ENCODE measurements at regions not wholly inside any gene's neighbourhood (a gene's known extent, or its start where the extent isn't known, plus 50 kb on each side); places are given as distances from the start of the nearest gene placed in this dataset.
A peak's percentile ranks its signal among the peaks of the same experiment; 100 is the strongest.

- Histone ChIP-seq H3K27ac (ENCODE audit: low read depth, low read length) (no peak overlapping the region), H3K79me2 (ENCODE audit: control insufficient read depth, insufficient read depth, low read length, unreplicated experiment) (no peaks in the 10 kb centered on the region), H2AFZ (ENCODE audit: low read length, unreplicated experiment) (no peak overlapping the region), H3K4me1 (ENCODE audit: control insufficient read depth, insufficient read depth, low read length, unreplicated experiment) (peaks cover 30% of the 10 kb centered on the region), H3K36me3 (ENCODE audit: insufficient read depth, low read length) (no peaks in the 10 kb centered on the region), H3K4me3 (ENCODE audit: low read depth, low read length) (no peak overlapping the region), H3K27me3 (ENCODE audit: insufficient read depth, low read length) (no peaks in the 10 kb centered on the region)
These were observed 50.7 kb upstream of the SPATA12 start for GRCh38 chr3:57009802-57010201.

- Histone ChIP-seq H3K36me3 (ENCODE audit: insufficient read depth, low read length) (no peaks in the 10 kb centered on the region), H3K79me2 (ENCODE audit: control insufficient read depth, insufficient read depth, low read length, unreplicated experiment) (no peaks in the 10 kb centered on the region), H3K4me1 (ENCODE audit: control insufficient read depth, insufficient read depth, low read length, unreplicated experiment) (peaks cover 30% of the 10 kb centered on the region), H3K27ac (ENCODE audit: low read depth, low read length) (no peak overlapping the region), H3K27me3 (ENCODE audit: insufficient read depth, low read length) (no peaks in the 10 kb centered on the region), H3K4me3 (ENCODE audit: low read depth, low read length) (no peak overlapping the region), H2AFZ (ENCODE audit: low read length, unreplicated experiment) (no peak overlapping the region)
These were observed 51.1 kb upstream of the SPATA12 start for GRCh38 chr3:57009367-57009766.

- H3K4me1 ChIP-seq (ENCODE audit: control insufficient read depth, insufficient read depth, low read length, unreplicated experiment) = peaks cover 30% of the 10 kb centered on the region
- H3K27ac ChIP-seq (ENCODE audit: low read depth, low read length) = peak overlapping the region; percentile 75
- peak overlapping the region; percentile 34 for H2AFZ ChIP-seq (ENCODE audit: low read length, unreplicated experiment)
- H3K4me3 ChIP-seq (ENCODE audit: low read depth, low read length) = peak overlapping the region; percentile 51
- H3K27me3 ChIP-seq (ENCODE audit: insufficient read depth, low read length) = no peaks in the 10 kb centered on the region
- no peaks in the 10 kb centered on the region for H3K79me2 ChIP-seq (ENCODE audit: control insufficient read depth, insufficient read depth, low read length, unreplicated experiment)
- no peaks in the 10 kb centered on the region for H3K36me3 ChIP-seq (ENCODE audit: insufficient read depth, low read length)
These were observed 52.7 kb upstream of the SPATA12 start for GRCh38 chr3:57007521-57008460.

- H3K27ac ChIP-seq (ENCODE audit: low read depth, low read length) = peak overlapping the region; percentile 75
- peak overlapping the region; percentile 51 for H3K4me3 ChIP-seq (ENCODE audit: low read depth, low read length)
- peaks cover 30% of the 10 kb centered on the region for H3K4me1 ChIP-seq (ENCODE audit: control insufficient read depth, insufficient read depth, low read length, unreplicated experiment)
- no peaks in the 10 kb centered on the region for H3K36me3 ChIP-seq (ENCODE audit: insufficient read depth, low read length)
- H3K27me3 ChIP-seq (ENCODE audit: insufficient read depth, low read length) = no peaks in the 10 kb centered on the region
- no peaks in the 10 kb centered on the region for H3K79me2 ChIP-seq (ENCODE audit: control insufficient read depth, insufficient read depth, low read length, unreplicated experiment)
- peak overlapping the region; percentile 34 for H2AFZ ChIP-seq (ENCODE audit: low read length, unreplicated experiment)
These were observed 53.5 kb upstream of the SPATA12 start for GRCh38 chr3:57006949-57007419.

GRCh38 chr3:57006179-57006657, 54.2 kb upstream of the SPATA12 start:
- H2AFZ ChIP-seq (ENCODE audit: low read length, unreplicated experiment) = no peak overlapping the region
- H3K27me3 ChIP-seq (ENCODE audit: insufficient read depth, low read length) = no peaks in the 10 kb centered on the region
- H3K36me3 ChIP-seq (ENCODE audit: insufficient read depth, low read length) = no peaks in the 10 kb centered on the region
- no peaks in the 10 kb centered on the region for H3K79me2 ChIP-seq (ENCODE audit: control insufficient read depth, insufficient read depth, low read length, unreplicated experiment)
- H3K4me3 ChIP-seq (ENCODE audit: low read depth, low read length) = no peak overlapping the region
- no peak overlapping the region for H3K27ac ChIP-seq (ENCODE audit: low read depth, low read length)
- H3K4me1 ChIP-seq (ENCODE audit: control insufficient read depth, insufficient read depth, low read length, unreplicated experiment) = peaks cover 30% of the 10 kb centered on the region

GRCh38 chr3:57004229-57004628, 56.2 kb upstream of the SPATA12 start:
- Histone ChIP-seq H3K27me3 (ENCODE audit: insufficient read depth, low read length) (no peaks in the 10 kb centered on the region), H3K79me2 (ENCODE audit: control insufficient read depth, insufficient read depth, low read length, unreplicated experiment) (no peaks in the 10 kb centered on the region), H3K4me1 (ENCODE audit: control insufficient read depth, insufficient read depth, low read length, unreplicated experiment) (peaks cover 30% of the 10 kb centered on the region), H2AFZ (ENCODE audit: low read length, unreplicated experiment) (no peak overlapping the region), H3K27ac (ENCODE audit: low read depth, low read length) (no peak overlapping the region), H3K4me3 (ENCODE audit: low read depth, low read length) (no peak overlapping the region), H3K36me3 (ENCODE audit: insufficient read depth, low read length) (no peaks in the 10 kb centered on the region)

GRCh38 chr3:57003676-57004075, 56.8 kb upstream of the SPATA12 start:
- H3K27me3 ChIP-seq (ENCODE audit: insufficient read depth, low read length) = no peaks in the 10 kb centered on the region
- H3K36me3 ChIP-seq (ENCODE audit: insufficient read depth, low read length) = no peaks in the 10 kb centered on the region
- no peaks in the 10 kb centered on the region for H3K79me2 ChIP-seq (ENCODE audit: control insufficient read depth, insufficient read depth, low read length, unreplicated experiment)

GRCh38 chr3:57001356-57001755, 59.1 kb upstream of the SPATA12 start:
- Histone ChIP-seq H3K27ac (ENCODE audit: low read depth, low read length) (no peak overlapping the region), H3K36me3 (ENCODE audit: insufficient read depth, low read length) (no peaks in the 10 kb centered on the region), H3K4me1 (ENCODE audit: control insufficient read depth, insufficient read depth, low read length, unreplicated experiment) (peaks cover 7% of the 10 kb centered on the region), H2AFZ (ENCODE audit: low read length, unreplicated experiment) (no peak overlapping the region), H3K27me3 (ENCODE audit: insufficient read depth, low read length) (no peaks in the 10 kb centered on the region), H3K4me3 (ENCODE audit: low read depth, low read length) (no peak overlapping the region), H3K79me2 (ENCODE audit: control insufficient read depth, insufficient read depth, low read length, unreplicated experiment) (no peaks in the 10 kb centered on the region)

More at GRCh38 chr3:57003676-57004075, 56.8 kb upstream of the SPATA12 start:
- Histone ChIP-seq H2AFZ (ENCODE audit: low read length, unreplicated experiment) (no peak overlapping the region), H3K4me3 (ENCODE audit: low read depth, low read length) (no peak overlapping the region), H3K4me1 (ENCODE audit: control insufficient read depth, insufficient read depth, low read length, unreplicated experiment) (peaks cover 26% of the 10 kb centered on the region), H3K27ac (ENCODE audit: low read depth, low read length) (no peak overlapping the region)

- Histone ChIP-seq H3K27ac (ENCODE audit: low read depth, low read length) (no peak overlapping the region), H3K79me2 (ENCODE audit: control insufficient read depth, insufficient read depth, low read length, unreplicated experiment) (no peaks in the 10 kb centered on the region), H3K27me3 (ENCODE audit: insufficient read depth, low read length) (no peaks in the 10 kb centered on the region), H3K4me3 (ENCODE audit: low read depth, low read length) (no peak overlapping the region), H3K36me3 (ENCODE audit: insufficient read depth, low read length) (no peaks in the 10 kb centered on the region), H2AFZ (ENCODE audit: low read length, unreplicated experiment) (no peak overlapping the region), H3K4me1 (ENCODE audit: control insufficient read depth, insufficient read depth, low read length, unreplicated experiment) (peaks cover 3% of the 10 kb centered on the region)
These were observed 60.5 kb upstream of the SPATA12 start for GRCh38 chr3:57000012-57000411.

GRCh38 chr3:56999547-56999946, 60.9 kb upstream of the SPATA12 start:
- Histone ChIP-seq H3K27me3 (ENCODE audit: insufficient read depth, low read length) (no peaks in the 10 kb centered on the region), H3K79me2 (ENCODE audit: control insufficient read depth, insufficient read depth, low read length, unreplicated experiment) (no peaks in the 10 kb centered on the region), H3K27ac (ENCODE audit: low read depth, low read length) (no peak overlapping the region), H3K4me3 (ENCODE audit: low read depth, low read length) (no peak overlapping the region), H2AFZ (ENCODE audit: low read length, unreplicated experiment) (no peak overlapping the region), H3K4me1 (ENCODE audit: control insufficient read depth, insufficient read depth, low read length, unreplicated experiment) (peaks cover 3% of the 10 kb centered on the region), H3K36me3 (ENCODE audit: insufficient read depth, low read length) (no peaks in the 10 kb centered on the region)

DNA sequence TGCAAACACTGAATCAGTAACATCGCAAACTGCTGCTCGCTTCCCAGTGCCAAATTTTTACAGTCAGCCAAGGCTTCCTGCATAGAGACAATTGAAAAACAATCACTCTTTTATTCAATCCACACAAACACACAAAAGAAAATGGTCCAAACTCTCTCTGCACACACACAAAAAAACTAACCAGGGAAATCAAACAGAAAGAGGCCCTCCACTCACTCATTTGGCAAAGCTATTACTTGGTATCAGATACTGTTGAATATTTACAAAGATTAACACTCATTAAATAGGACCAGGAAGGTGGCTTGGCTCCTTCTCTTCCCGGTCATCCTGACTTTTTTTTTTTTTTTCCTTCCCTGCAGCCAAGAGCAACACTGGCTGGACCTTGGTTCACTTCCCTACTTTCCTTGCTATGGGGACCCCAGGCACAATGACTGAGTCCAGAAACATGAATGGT, 62.4 kb upstream of the SPATA12 start:
- no peaks in the 10 kb centered on the region for H3K36me3 ChIP-seq (ENCODE audit: insufficient read depth, low read length)
- H2AFZ ChIP-seq (ENCODE audit: low read length, unreplicated experiment) = no peak overlapping the region

More for the DNA sequence above, 62.4 kb upstream of the SPATA12 start:
- Histone ChIP-seq H3K4me3 (ENCODE audit: low read depth, low read length) (no peak overlapping the region), H3K79me2 (ENCODE audit: control insufficient read depth, insufficient read depth, low read length, unreplicated experiment) (no peaks in the 10 kb centered on the region), H3K27ac (ENCODE audit: low read depth, low read length) (no peak overlapping the region), H3K27me3 (ENCODE audit: insufficient read depth, low read length) (no peaks in the 10 kb centered on the region), H3K4me1 (ENCODE audit: control insufficient read depth, insufficient read depth, low read length, unreplicated experiment) (peaks cover 3% of the 10 kb centered on the region)
